HG03521 (cell line): ENCODE measurements at regions not wholly inside any gene's neighbourhood (a gene's known extent, or its start where the extent isn't known, plus 50 kb on each side); places are given as distances from the start of the nearest gene placed in this dataset.
"Not testable (repeated sequence)": the region's sequence is repeated elsewhere in the genome, so short reads cannot be mapped to it uniquely, and the experiment has no call there.

Experiments used
- ATAC-seq: cut with Tn5 transposase; IDR thresholded peaks from one replicate; pipeline ENCODE4 v1.9.1; 2021; ENCODE audit warnings: mild to moderate bottlenecking, moderate library complexity; ENCODE audit not compliant: unreplicated experiment

GRCh38 chr4:27916452-27917184 lies 1056.0 kb downstream of the STIM2 start:
- ATAC-seq, result no peak

- ATAC-seq, result no peak
Measured at GRCh38 chr4:27917381-27917780, 1056.7 kb downstream of the STIM2 start.

GRCh38 chr4:27921231-27921630 lies 1060.6 kb downstream of the STIM2 start:
- ATAC-seq, result no peak

- no peak for ATAC-seq
Measured at GRCh38 chr4:27928761-27929540, 1068.3 kb downstream of the STIM2 start.

- no peak for ATAC-seq
Measured at GRCh38 chr4:27930291-27930690, 1069.7 kb downstream of the STIM2 start.

GRCh38 chr4:27930976-27931375 lies 1070.3 kb downstream of the STIM2 start:
- no peak for ATAC-seq

- ATAC-seq, result no peak
Measured at GRCh38 chr4:27931584-27931983, 1070.9 kb downstream of the STIM2 start.

- ATAC-seq, result no peak
Measured at GRCh38 chr4:27934871-27935270, 1074.2 kb downstream of the STIM2 start.

GRCh38 chr4:27946799-27947198 lies 1086.2 kb downstream of the STIM2 start:
- no peak for ATAC-seq

GRCh38 chr4:27947302-27947701 lies 1086.7 kb downstream of the STIM2 start:
- ATAC-seq, result no peak

- no peak for ATAC-seq
Measured at GRCh38 chr4:27964095-27964494, 1103.5 kb downstream of the STIM2 start.

- no peak for ATAC-seq
Measured at GRCh38 chr4:27966664-27967063, 1106.0 kb downstream of the STIM2 start.

- no peak for ATAC-seq
Measured at GRCh38 chr4:27973056-27973455, 1112.4 kb downstream of the STIM2 start.

GRCh38 chr4:27973700-27974099 lies 1113.1 kb downstream of the STIM2 start:
- no peak for ATAC-seq

GRCh38 chr4:27974339-27974738 lies 1113.7 kb downstream of the STIM2 start:
- no peak for ATAC-seq

- not testable (repeated sequence) for ATAC-seq
Measured at GRCh38 chr4:27974881-27975280, 1114.2 kb downstream of the STIM2 start.

- ATAC-seq, result not testable (repeated sequence)
Measured at GRCh38 chr4:27978427-27979109, 1117.9 kb downstream of the STIM2 start.

- no peak for ATAC-seq
Measured at GRCh38 chr4:27985522-27985921, 1124.9 kb downstream of the STIM2 start.

- ATAC-seq, result no peak
Measured at GRCh38 chr4:27986476-27986875, 1125.8 kb downstream of the STIM2 start.

GRCh38 chr4:28001698-28002097 lies 1141.1 kb downstream of the STIM2 start:
- ATAC-seq, result no peak

- ATAC-seq, result no peak
Measured at GRCh38 chr4:28004520-28004919, 1143.9 kb downstream of the STIM2 start.

GRCh38 chr4:28006021-28006420 lies 1145.4 kb downstream of the STIM2 start:
- no peak for ATAC-seq
